ENCODE measurements at regions not wholly inside any gene's neighbourhood (a gene's known extent, or its start where the extent isn't known, plus 50 kb on each side); places are given as distances from the start of the nearest gene placed in this dataset.

GRCh38 chr3:102529452-102529851, 94.6 kb downstream of the ZPLD1 start:
- peak; percentile 43 for DNase-seq

GRCh38 chr3:102530415-102531181, 95.8 kb downstream of the ZPLD1 start:
- DNase-seq: no peak

GRCh38 chr3:102531686-102532085, 96.9 kb downstream of the ZPLD1 start:
- DNase-seq: no peak

- DNase-seq: no peak
Observed at GRCh38 chr3:102532901-102533300, 98.1 kb downstream of the ZPLD1 start.

- DNase-seq: no peak
Observed at GRCh38 chr3:102533784-102534183, 99.0 kb downstream of the ZPLD1 start.

GRCh38 chr3:102536456-102536855, 101.6 kb downstream of the ZPLD1 start:
- DNase-seq: peak; percentile 54

GRCh38 chr3:102537123-102537522, 102.3 kb downstream of the ZPLD1 start:
- no peak for DNase-seq

GRCh38 chr3:102544741-102545140, 109.9 kb downstream of the ZPLD1 start:
- DNase-seq: no peak

GRCh38 chr3:102545276-102545675, 110.5 kb downstream of the ZPLD1 start:
- no peak for DNase-seq

- no peak for DNase-seq
Observed at GRCh38 chr3:102553876-102554275, 119.1 kb downstream of the ZPLD1 start.

GRCh38 chr3:102570511-102570910, 135.7 kb downstream of the ZPLD1 start:
- no peak for DNase-seq

GRCh38 chr3:102571006-102571405, 136.2 kb downstream of the ZPLD1 start:
- DNase-seq: no peak

GRCh38 chr3:102571720-102572384, 137.0 kb downstream of the ZPLD1 start:
- DNase-seq: no peak

GRCh38 chr3:102573483-102574028, 138.7 kb downstream of the ZPLD1 start:
- DNase-seq: no peak

GRCh38 chr3:102574355-102574754, 139.5 kb downstream of the ZPLD1 start:
- DNase-seq: no peak

GRCh38 chr3:102576651-102577050, 141.8 kb downstream of the ZPLD1 start:
- DNase-seq: no peak

- DNase-seq: no peak
Observed at GRCh38 chr3:102577082-102577789, 142.4 kb downstream of the ZPLD1 start.

- no peak for DNase-seq
Observed at GRCh38 chr3:102580760-102581159, 145.9 kb downstream of the ZPLD1 start.

- no peak for DNase-seq
Observed at GRCh38 chr3:102586485-102586884, 151.7 kb downstream of the ZPLD1 start.

- no peak for DNase-seq
Observed at GRCh38 chr3:102593812-102594602, 159.2 kb downstream of the ZPLD1 start.

GRCh38 chr3:102595057-102595456, 160.2 kb downstream of the ZPLD1 start:
- no peak for DNase-seq

GRCh38 chr3:102599819-102600576, 165.2 kb downstream of the ZPLD1 start:
- DNase-seq: no peak
